ENCODE measurements at regions not wholly inside any gene's neighbourhood (a gene's known extent, or its start where the extent isn't known, plus 50 kb on each side); places are given as distances from the start of the nearest gene placed in this dataset.

- TF ChIP-seq CTCF (conservative IDR thresholded peaks at IDR 0.05 in 1 of 2, IDR thresholded peaks at IDR 0.05 in 1 of 2; ENCODE audit: extremely low read depth in 1 of 2, insufficient read depth in 1 of 2, low read depth in 1 of 2, low read length in 2 of 2): no peak
- no peak for TF ChIP-seq EZH2 (IDR thresholded peaks at IDR 0.05; ENCODE audit: borderline replicate concordance, low read length)
These were observed 210.3 kb downstream of the URB2 start for GRCh38 chr1:229836324-229836723.
